ENCODE measurements at regions not wholly inside any gene's neighbourhood (a gene's known extent, or its start where the extent isn't known, plus 50 kb on each side); places are given as distances from the start of the nearest gene placed in this dataset.
"Not testable (repeated sequence)": the region's sequence is repeated elsewhere in the genome, so short reads cannot be mapped to it uniquely, and the experiment has no call there.

DNA sequence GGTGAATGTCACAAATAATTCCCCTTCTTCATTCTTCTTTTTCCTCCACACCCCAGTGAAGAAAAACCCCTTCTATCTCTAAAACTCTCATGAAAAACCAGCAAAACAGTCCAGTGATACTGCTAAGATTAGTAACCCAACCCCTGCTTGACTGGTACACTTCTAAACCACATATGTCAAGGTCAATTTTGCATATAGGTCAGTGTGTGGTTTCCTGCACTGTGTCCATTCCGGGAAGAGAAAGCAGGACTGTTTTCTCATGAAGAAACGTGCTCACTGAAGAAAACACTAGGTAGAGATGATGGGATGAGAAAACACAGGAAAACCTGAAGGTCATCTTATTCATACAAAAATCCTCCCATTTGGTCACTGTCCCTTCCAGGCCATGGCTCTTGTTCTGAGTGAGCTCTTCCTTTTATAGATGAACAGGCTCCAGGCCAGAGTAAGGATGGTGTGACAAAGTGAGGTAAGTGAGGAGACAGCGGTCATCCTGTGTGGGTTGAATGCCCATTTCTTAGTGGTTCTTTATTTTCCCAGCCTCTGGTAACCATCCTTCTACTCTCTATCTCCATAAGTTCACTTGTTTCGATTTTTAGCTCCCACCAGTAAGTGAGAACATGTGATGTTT lies 122.7 kb downstream of the FASLG start:
- no peak for TF ChIP-seq CTCF (IDR thresholded peaks at IDR 0.05; ENCODE audit: low read depth, low read length, missing control alignments)
- DNase-seq (ENCODE audit: low read depth) = no peak
- H3K4me3 ChIP-seq (ENCODE audit: low read depth, low read length) = no peak overlapping the region
- in situ Hi-C loops (cut with HindIII; ENCODE audit: low sequenced_read_pairs) = no loop called here

GRCh38 chr1:172789840-172790239 lies 130.9 kb downstream of the FASLG start:
- H3K4me3 ChIP-seq (ENCODE audit: low read depth, low read length) = no peak overlapping the region
- no peak for TF ChIP-seq CTCF (IDR thresholded peaks at IDR 0.05; ENCODE audit: low read depth, low read length, missing control alignments)
- in situ Hi-C loops (cut with HindIII; ENCODE audit: low sequenced_read_pairs) = no loop called here
- DNase-seq (ENCODE audit: low read depth) = no peak

DNA sequence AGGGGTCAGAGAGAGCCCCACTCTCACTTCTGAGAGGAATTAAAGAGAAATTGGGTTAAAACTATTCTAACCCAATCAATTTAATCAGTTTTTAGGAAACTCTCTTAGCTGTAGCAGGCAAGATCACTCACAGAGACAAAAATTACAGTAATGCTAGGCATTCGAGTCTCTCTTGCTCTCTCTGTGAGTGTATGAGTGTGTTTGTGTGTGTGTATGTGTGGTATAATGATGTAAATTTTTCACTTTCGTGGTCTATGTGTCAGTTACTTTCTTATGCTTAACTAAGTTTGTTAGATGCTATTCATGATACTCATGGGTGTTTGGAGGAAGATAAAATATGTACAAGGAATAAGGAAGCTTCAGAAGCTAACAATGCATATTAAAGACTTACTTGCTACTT lies 131.3 kb downstream of the FASLG start:
- DNase-seq (ENCODE audit: low read depth) = no peak
- in situ Hi-C loops (cut with HindIII; ENCODE audit: low sequenced_read_pairs) = no loop called here
- TF ChIP-seq CTCF (IDR thresholded peaks at IDR 0.05; ENCODE audit: low read depth, low read length, missing control alignments) = no peak
- no peak overlapping the region for H3K4me3 ChIP-seq (ENCODE audit: low read depth, low read length)

- in situ Hi-C loops (cut with HindIII; ENCODE audit: low sequenced_read_pairs) = no loop called here
- H3K4me3 ChIP-seq (ENCODE audit: low read depth, low read length) = no peak overlapping the region
- DNase-seq (ENCODE audit: low read depth) = no peak
- TF ChIP-seq CTCF (IDR thresholded peaks at IDR 0.05; ENCODE audit: low read depth, low read length, missing control alignments) = no peak
These were observed 134.9 kb downstream of the FASLG start for GRCh38 chr1:172793823-172794222.

DNA sequence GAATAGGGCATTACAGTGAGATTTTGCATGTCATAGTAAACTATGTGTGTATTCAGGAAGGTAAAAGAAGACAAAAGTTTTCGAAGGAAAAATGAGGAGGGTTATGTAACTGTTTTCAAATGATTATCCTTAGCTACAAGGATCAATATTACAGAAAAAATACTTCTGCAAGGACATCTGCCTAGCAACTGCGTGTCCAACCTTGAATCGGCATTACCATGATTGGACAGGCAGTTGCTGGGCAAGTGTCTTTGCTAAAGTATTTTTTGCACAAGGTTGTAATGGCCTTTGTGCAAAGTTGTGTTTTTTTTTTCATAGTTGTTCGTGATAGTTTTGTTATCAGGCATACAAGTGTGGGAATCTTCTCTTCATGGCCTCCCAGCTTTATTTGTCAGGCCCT lies 136.8 kb downstream of the FASLG start:
- no peak for TF ChIP-seq CTCF (IDR thresholded peaks at IDR 0.05; ENCODE audit: low read depth, low read length, missing control alignments)
- no peak for DNase-seq (ENCODE audit: low read depth)
- in situ Hi-C loops (cut with HindIII; ENCODE audit: low sequenced_read_pairs) = no loop called here
- no peak overlapping the region for H3K4me3 ChIP-seq (ENCODE audit: low read depth, low read length)

GRCh38 chr1:172799804-172800203 lies 140.9 kb downstream of the FASLG start:
- in situ Hi-C loops (cut with HindIII; ENCODE audit: low sequenced_read_pairs); DNase-seq (ENCODE audit: low read depth); H3K4me3 ChIP-seq (ENCODE audit: low read depth, low read length): not testable (repeated sequence)

DNA sequence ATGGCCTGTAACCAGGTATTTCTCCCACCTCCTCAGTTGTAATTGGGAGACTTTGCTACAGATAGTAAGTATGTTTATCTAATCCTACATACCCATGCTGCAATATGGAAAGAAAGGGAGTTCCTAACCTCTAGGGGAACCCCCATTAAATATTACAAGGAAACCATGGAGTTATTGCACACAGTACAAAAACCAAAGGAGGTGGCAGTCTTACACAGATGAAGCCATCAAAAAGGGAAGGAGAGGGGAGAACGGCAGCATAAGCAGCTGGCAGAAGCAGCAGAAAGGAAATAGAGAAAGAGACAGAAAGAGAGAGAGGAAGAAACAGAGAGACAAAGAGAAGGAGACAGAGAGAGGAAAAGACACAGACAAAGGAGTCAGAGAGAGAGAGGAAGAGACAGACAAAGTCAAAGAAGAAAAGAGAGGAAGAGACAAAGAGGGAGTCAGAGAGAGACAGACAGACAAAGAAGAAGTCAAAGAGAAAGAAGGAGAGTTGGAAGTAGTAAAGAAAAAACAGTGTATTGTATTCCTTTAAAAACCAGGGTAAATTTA lies 142.9 kb downstream of the FASLG start:
- no peak overlapping the region for H3K4me3 ChIP-seq (ENCODE audit: low read depth, low read length)
- no peak for TF ChIP-seq CTCF (IDR thresholded peaks at IDR 0.05; ENCODE audit: low read depth, low read length, missing control alignments)
- in situ Hi-C loops (cut with HindIII; ENCODE audit: low sequenced_read_pairs) = no loop called here
- DNase-seq (ENCODE audit: low read depth) = no peak
